ENCODE measurements at regions not wholly inside any gene's neighbourhood (a gene's known extent, or its start where the extent isn't known, plus 50 kb on each side); places are given as distances from the start of the nearest gene placed in this dataset.

GRCh38 chr3:176296066-176296597, 901.1 kb downstream of the TBL1XR1 start:
- TF ChIP-seq, protein P1, sequence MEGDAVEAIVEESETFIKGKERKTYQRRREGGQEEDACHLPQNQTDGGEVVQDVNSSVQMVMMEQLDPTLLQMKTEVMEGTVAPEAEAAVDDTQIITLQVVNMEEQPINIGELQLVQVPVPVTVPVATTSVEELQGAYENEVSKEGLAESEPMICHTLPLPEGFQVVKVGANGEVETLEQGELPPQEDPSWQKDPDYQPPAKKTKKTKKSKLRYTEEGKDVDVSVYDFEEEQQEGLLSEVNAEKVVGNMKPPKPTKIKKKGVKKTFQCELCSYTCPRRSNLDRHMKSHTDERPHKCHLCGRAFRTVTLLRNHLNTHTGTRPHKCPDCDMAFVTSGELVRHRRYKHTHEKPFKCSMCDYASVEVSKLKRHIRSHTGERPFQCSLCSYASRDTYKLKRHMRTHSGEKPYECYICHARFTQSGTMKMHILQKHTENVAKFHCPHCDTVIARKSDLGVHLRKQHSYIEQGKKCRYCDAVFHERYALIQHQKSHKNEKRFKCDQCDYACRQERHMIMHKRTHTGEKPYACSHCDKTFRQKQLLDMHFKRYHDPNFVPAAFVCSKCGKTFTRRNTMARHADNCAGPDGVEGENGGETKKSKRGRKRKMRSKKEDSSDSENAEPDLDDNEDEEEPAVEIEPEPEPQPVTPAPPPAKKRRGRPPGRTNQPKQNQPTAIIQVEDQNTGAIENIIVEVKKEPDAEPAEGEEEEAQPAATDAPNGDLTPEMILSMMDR (IDR thresholded peaks at IDR 0.05) = no peak
- TF ChIP-seq POLR2A (IDR thresholded peaks at IDR 0.05) = no peak

All from thyroid gland (tissue), 4 donors.